SK-N-SH (cell line): ENCODE measurements at regions not wholly inside any gene's neighbourhood (a gene's known extent, or its start where the extent isn't known, plus 50 kb on each side); places are given as distances from the start of the nearest gene placed in this dataset.

Experiments used
- CTCF ChIA-PET: fragments of 300-600, 350-600 bp; formaldehyde crosslinking; extraction: SDS; loops from one replicate; lab custom pipeline; 2021; lab: Yijun Ruan, JAX
- POLR2A ChIA-PET: fragments of 350-600 bp; sonication (Branson Sonifier 250); formaldehyde crosslinking; extraction: SDS; loops from one replicate; lab custom pipeline; 2020; ENCODE audit warnings: antibody characterized with exemption, inconsistent platforms; lab: Yijun Ruan, JAX
- DNase-seq: peaks from one replicate; pipeline ENCODE4 v3.0.0; 2012
- H2AFZ ChIP-seq: fragments of 200-600 bp; sonication (generic); 2 replicates; pipeline ENCODE4 v1.8.1; 2016; ENCODE audit warnings: antibody characterized with exemption, mild to moderate bottlenecking, low read depth
- H3F3A ChIP-seq: fragments of 200-600 bp; sonication (generic); replicated peaks from 2 replicates; pipeline ENCODE3; 2016; ENCODE audit warnings: antibody characterized with exemption, mild to moderate bottlenecking; ENCODE audit not compliant: insufficient read depth
- H3K27ac ChIP-seq, 2 experiments: fragments of 200-500 bp in 1 of 2; fragments of 200-600 bp in 1 of 2; sonication (Bioruptor generic) in 1 of 2; sonication (generic), shearing (Covaris generic) in 1 of 2; 2 replicates each; pipeline versions ENCODE4 v1.5.1 to v1.6.1; 2014 to 2016; ENCODE audit warnings: low read depth in 2 of 2, inconsistent platforms in 1 of 2, low read length in 1 of 2, mild to moderate bottlenecking in 1 of 2, mixed read lengths in 1 of 2
- H3K27me3 ChIP-seq: fragments of 200-600 bp; sonication (generic), shearing (Covaris generic); 2 replicates; pipeline ENCODE4 v1.6.1; 2016; ENCODE audit warnings: mixed run types; ENCODE audit not compliant: insufficient read depth
- H3K36me3 ChIP-seq, 2 experiments: fragments of 200-500 bp in 1 of 2; fragments of 200-600 bp in 1 of 2; sonication (Bioruptor generic) in 1 of 2; sonication (generic) in 1 of 2; replicated peaks in 1 of 2; 2 replicates each; pipeline versions ENCODE3 to v1.5.1; 2014 to 2016; ENCODE audit warnings: low read length in 1 of 2, mild to moderate bottlenecking in 1 of 2; ENCODE audit not compliant: insufficient read depth in 2 of 2, control insufficient read depth in 1 of 2
- H3K4me1 ChIP-seq, 2 experiments: fragments of 200-500 bp in 1 of 2; fragments of 200-600 bp in 1 of 2; sonication (Bioruptor generic) in 1 of 2; sonication (generic), shearing (Covaris generic) in 1 of 2; 2 replicates each; pipeline versions ENCODE4 v1.5.1 to v1.6.1; 2014 to 2016; ENCODE audit warnings: low read depth in 1 of 2, low read length in 1 of 2, mixed run types in 1 of 2; ENCODE audit not compliant: insufficient read depth in 2 of 2, control insufficient read depth in 1 of 2
- H3K4me2 ChIP-seq: fragments of 200-600 bp; sonication (generic), shearing (Covaris generic); 2 replicates; pipeline ENCODE4 v1.6.1; 2017; ENCODE audit warnings: mixed run types
- H3K4me3 ChIP-seq, 2 experiments: fragments of 200-500 bp in 1 of 2; fragments of 200-600 bp in 1 of 2; sonication (Bioruptor generic) in 1 of 2; sonication (generic), shearing (Covaris generic) in 1 of 2; 2 replicates each; pipeline versions ENCODE4 v1.5.1 to v1.8.1; 2014 to 2016; ENCODE audit warnings: low read depth in 2 of 2, inconsistent platforms in 1 of 2, low read length in 1 of 2, mild to moderate bottlenecking in 1 of 2, mixed read lengths in 1 of 2, moderate library complexity in 1 of 2
- H3K79me2 ChIP-seq: fragments of 200-600 bp; sonication (generic); 2 replicates; pipeline ENCODE4 v1.8.1; 2017; ENCODE audit warnings: mild to moderate bottlenecking; ENCODE audit not compliant: insufficient read depth
- H3K9ac ChIP-seq: fragments of 200-600 bp; sonication (generic); 2 replicates; pipeline ENCODE4 v1.6.1; 2017; ENCODE audit warnings: mixed run types
- H3K9me2 ChIP-seq: fragments of 200-600 bp; sonication (generic); 2 replicates; pipeline ENCODE4 v1.6.1; 2017; ENCODE audit warnings: mixed run types
- H3K9me3 ChIP-seq: fragments of 200-600 bp; sonication (generic); 2 replicates; pipeline ENCODE4 v1.6.1; 2017; ENCODE audit warnings: mixed run types, mild to moderate bottlenecking, moderate library complexity
- H4K20me1 ChIP-seq: fragments of 200-600 bp; sonication (generic); 2 replicates; pipeline ENCODE4 v1.6.1; 2017; ENCODE audit warnings: mild to moderate bottlenecking, mixed run types; ENCODE audit not compliant: insufficient read depth
- CHD2 ChIP-seq: fragments of 150-350 bp; IDR thresholded peaks from 2 replicates; pipeline ENCODE4 v1.6.1; 2018; ENCODE audit warnings: low read length; ENCODE audit not compliant: partially characterized antibody
- ELF1 ChIP-seq: IDR thresholded peaks from 2 replicates; pipeline ENCODE4 v1.4.0; 2012
- EP300 ChIP-seq, 2 experiments: IDR thresholded peaks; 2 replicates each; pipeline versions ENCODE4 v1.4.0 to v1.6.1; 2012; ENCODE audit warnings: borderline replicate concordance in 1 of 2, low read depth in 1 of 2, low read length in 1 of 2
- FOSL2 ChIP-seq: IDR thresholded peaks from 2 replicates; pipeline ENCODE4 v1.4.0; 2012; ENCODE audit warnings: low read depth, mild to moderate bottlenecking, moderate library complexity, borderline replicate concordance
- JUND ChIP-seq: IDR thresholded peaks from 2 replicates; pipeline ENCODE4 v1.4.0; 2012
- MEF2A ChIP-seq: IDR thresholded peaks from 2 replicates; pipeline ENCODE4 v1.4.0; 2012; ENCODE audit warnings: low read depth, borderline replicate concordance
- MXI1 ChIP-seq: IDR thresholded peaks from 2 replicates; pipeline ENCODE4 v1.6.1; 2012; ENCODE audit warnings: mild to moderate bottlenecking, low read depth, low read length, improper control_type of control experiment
- NFIC ChIP-seq: IDR thresholded peaks from 2 replicates; pipeline ENCODE4 v1.4.0; 2012; ENCODE audit warnings: borderline replicate concordance
- POLR2AphosphoS5 ChIP-seq: IDR thresholded peaks from 2 replicates; pipeline ENCODE4 v1.6.1; 2012; ENCODE audit warnings: low read depth, low read length
- RAD21 ChIP-seq: IDR thresholded peaks from 2 replicates; pipeline ENCODE4 v1.6.1; 2012; ENCODE audit warnings: mild to moderate bottlenecking, low read length
- RCOR1 ChIP-seq: fragments of 150-350 bp; IDR thresholded peaks from 2 replicates; pipeline ENCODE4 v1.6.1; 2017; ENCODE audit warnings: antibody characterized with exemption, low read length
- RFX5 ChIP-seq: IDR thresholded peaks from 2 replicates; pipeline ENCODE4 v1.6.1; 2012; ENCODE audit warnings: mild to moderate bottlenecking, improper control_type of control experiment, low read length
- SMC3 ChIP-seq: IDR thresholded peaks from 2 replicates; pipeline ENCODE4 v1.6.1; 2012; ENCODE audit warnings: low read depth, low read length, improper control_type of control experiment
- TAF1 ChIP-seq: IDR thresholded peaks from 2 replicates; pipeline ENCODE4 v1.6.1; 2012; ENCODE audit warnings: low read depth, mild to moderate bottlenecking, low read length, moderate library complexity, borderline replicate concordance
- TCF12 ChIP-seq: IDR thresholded peaks from 2 replicates; pipeline ENCODE4 v1.4.0; 2012
- TEAD4 ChIP-seq: IDR thresholded peaks from 2 replicates; pipeline ENCODE4 v1.4.0; 2012; ENCODE audit warnings: mild to moderate bottlenecking, borderline replicate concordance; ENCODE audit not compliant: insufficient read depth
- WGBS: methylation state at CpG from one replicate; pipeline ENCODE4 v1.1.6; 2017; ENCODE audit warnings: low lambda C conversion rate; 5-methylcytosine and 5-hydroxymethylcytosine counted together
- TF ChIP-seq, protein P1 (sequence below): fragments of 200-600 bp; sonication (generic); IDR thresholded peaks from 2 replicates; pipeline ENCODE4 v1.6.1; 2017; ENCODE audit warnings: antibody characterized with exemption, mild to moderate bottlenecking, moderate library complexity
- TF ChIP-seq, protein P2 (sequence below): IDR thresholded peaks from 2 replicates; pipeline ENCODE4 v1.4.0; 2012; ENCODE audit warnings: low read depth, borderline replicate concordance
- TF ChIP-seq, protein P3 (sequence below): fragments of 150-350 bp; IDR thresholded peaks from 2 replicates; pipeline ENCODE4 v1.6.1; 2017; ENCODE audit warnings: antibody characterized with exemption, low read length, low read depth, borderline replicate concordance

DNA sequence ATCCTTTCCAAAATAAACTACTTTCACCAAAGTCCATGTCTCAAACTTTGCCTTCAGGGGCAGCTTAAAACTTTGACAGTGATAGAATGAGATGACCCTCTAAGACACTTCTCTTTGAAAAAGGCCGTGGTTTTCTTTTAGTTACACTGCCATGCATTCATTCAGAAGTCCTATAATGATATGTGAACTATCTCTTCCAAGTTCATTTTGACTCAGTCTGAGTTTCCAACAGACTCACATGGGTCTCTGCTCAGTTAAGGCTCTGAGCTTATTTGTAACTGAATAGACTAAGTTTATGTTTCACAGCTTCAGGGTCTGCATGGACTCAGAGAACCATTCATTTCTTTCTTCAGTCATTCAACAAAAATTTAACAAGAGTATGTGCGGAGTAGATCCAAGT is 208.9 kb upstream of the PRSS1 start:
- 92% methylated on average over 2 of the region's 2 CpGs for WGBS
- H4K20me1 ChIP-seq, result no peaks in the 10 kb centered on the region
- peak overlapping the region in 1 of 2 experiments; percentile 61; a peak in 2 of 4 replicates for H3K27ac ChIP-seq
- CTCF ChIA-PET, result interaction anchor here (0.6 to 1.7 kb wide), 6 partner anchors 17 to 802 kb away, joined by 3 to 9 read pairs (median 3); partner anchors contain the start of gene SSBP1
- H3K27me3 ChIP-seq, result no peaks in the 10 kb centered on the region
- no peak overlapping the region for H2AFZ ChIP-seq
- H3K4me3 ChIP-seq, result no peak overlapping the region
- H3K9me2 ChIP-seq, result no peaks in the 10 kb centered on the region
- H3K4me2 ChIP-seq, result peak overlapping the region; percentile 4
- H3K9me3 ChIP-seq, result no peaks in the 10 kb centered on the region
- no peaks in the 10 kb centered on the region for H3K36me3 ChIP-seq
- H3K79me2 ChIP-seq, result no peaks in the 10 kb centered on the region
- TF ChIP-seq ELF1, result no peak
- TF ChIP-seq, protein P1, sequence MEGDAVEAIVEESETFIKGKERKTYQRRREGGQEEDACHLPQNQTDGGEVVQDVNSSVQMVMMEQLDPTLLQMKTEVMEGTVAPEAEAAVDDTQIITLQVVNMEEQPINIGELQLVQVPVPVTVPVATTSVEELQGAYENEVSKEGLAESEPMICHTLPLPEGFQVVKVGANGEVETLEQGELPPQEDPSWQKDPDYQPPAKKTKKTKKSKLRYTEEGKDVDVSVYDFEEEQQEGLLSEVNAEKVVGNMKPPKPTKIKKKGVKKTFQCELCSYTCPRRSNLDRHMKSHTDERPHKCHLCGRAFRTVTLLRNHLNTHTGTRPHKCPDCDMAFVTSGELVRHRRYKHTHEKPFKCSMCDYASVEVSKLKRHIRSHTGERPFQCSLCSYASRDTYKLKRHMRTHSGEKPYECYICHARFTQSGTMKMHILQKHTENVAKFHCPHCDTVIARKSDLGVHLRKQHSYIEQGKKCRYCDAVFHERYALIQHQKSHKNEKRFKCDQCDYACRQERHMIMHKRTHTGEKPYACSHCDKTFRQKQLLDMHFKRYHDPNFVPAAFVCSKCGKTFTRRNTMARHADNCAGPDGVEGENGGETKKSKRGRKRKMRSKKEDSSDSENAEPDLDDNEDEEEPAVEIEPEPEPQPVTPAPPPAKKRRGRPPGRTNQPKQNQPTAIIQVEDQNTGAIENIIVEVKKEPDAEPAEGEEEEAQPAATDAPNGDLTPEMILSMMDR, result no peak
- no peak for TF ChIP-seq FOSL2
- TF ChIP-seq TAF1, result no peak
- TF ChIP-seq NFIC, result no peak
- TF ChIP-seq CHD2, result no peak
- TF ChIP-seq MXI1, result no peak
- TF ChIP-seq RCOR1, result no peak
- TF ChIP-seq, protein P2, sequence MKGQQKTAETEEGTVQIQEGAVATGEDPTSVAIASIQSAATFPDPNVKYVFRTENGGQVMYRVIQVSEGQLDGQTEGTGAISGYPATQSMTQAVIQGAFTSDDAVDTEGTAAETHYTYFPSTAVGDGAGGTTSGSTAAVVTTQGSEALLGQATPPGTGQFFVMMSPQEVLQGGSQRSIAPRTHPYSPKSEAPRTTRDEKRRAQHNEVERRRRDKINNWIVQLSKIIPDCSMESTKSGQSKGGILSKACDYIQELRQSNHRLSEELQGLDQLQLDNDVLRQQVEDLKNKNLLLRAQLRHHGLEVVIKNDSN, result no peak
- no peak for TF ChIP-seq TCF12
- TF ChIP-seq, protein P3, sequence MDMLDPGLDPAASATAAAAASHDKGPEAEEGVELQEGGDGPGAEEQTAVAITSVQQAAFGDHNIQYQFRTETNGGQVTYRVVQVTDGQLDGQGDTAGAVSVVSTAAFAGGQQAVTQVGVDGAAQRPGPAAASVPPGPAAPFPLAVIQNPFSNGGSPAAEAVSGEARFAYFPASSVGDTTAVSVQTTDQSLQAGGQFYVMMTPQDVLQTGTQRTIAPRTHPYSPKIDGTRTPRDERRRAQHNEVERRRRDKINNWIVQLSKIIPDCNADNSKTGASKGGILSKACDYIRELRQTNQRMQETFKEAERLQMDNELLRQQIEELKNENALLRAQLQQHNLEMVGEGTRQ, result no peak
- POLR2A ChIA-PET, result no interaction called here
- H3K4me1 ChIP-seq, result peaks cover 10 to 18% of the 10 kb centered on the region in 2 experiments; a peak in 3 of 4 replicates
- no peak for DNase-seq
- peaks cover 21% of the 10 kb centered on the region for H3F3A ChIP-seq
- H3K9ac ChIP-seq, result no peak overlapping the region

DNA sequence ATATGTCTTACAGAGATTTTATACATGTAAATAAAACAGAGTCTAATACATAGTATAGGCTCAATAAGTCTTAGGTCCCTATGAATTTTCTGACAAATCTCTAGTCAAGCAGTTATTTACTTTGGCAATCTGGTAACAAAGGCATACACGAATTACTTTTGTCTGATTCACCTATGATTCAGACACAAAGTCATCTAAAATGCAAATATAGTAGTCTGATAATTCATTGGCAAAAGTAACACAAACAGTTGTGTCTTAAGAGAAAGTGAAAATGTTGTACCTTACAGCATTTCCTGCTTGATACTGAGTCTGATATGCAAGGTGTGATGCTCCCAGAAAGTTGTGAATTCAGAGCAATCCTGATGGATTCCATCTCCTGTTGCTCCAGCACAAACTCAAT is 209.4 kb upstream of the PRSS1 start:
- no peaks in the 10 kb centered on the region for H3K9me3 ChIP-seq
- no peaks in the 10 kb centered on the region for H3K79me2 ChIP-seq
- CTCF ChIA-PET, result interaction anchor here (0.6 to 5.6 kb wide), 7 partner anchors 11 to 243 kb away, joined by 3 to 63 read pairs (median 3); no protein-coding TSS in a partner anchor
- no peak overlapping the region for H2AFZ ChIP-seq
- H3K27ac ChIP-seq, result peak overlapping the region in 1 of 2 experiments; percentile 61; a peak in 2 of 4 replicates
- 10% methylated on average over 1 of the region's 1 CpG for WGBS
- H3K9me2 ChIP-seq, result no peaks in the 10 kb centered on the region
- H3K9ac ChIP-seq, result no peak overlapping the region
- H3K36me3 ChIP-seq, result no peaks in the 10 kb centered on the region
- no peaks in the 10 kb centered on the region for H3K27me3 ChIP-seq
- H4K20me1 ChIP-seq, result no peaks in the 10 kb centered on the region
- DNase-seq, result no peak
- peaks cover 14 to 18% of the 10 kb centered on the region in 2 experiments; a peak in 3 of 4 replicates for H3K4me1 ChIP-seq
- POLR2A ChIA-PET, result no interaction called here
- peak overlapping the region; percentile 4 for H3K4me2 ChIP-seq
- no peak overlapping the region for H3K4me3 ChIP-seq
- H3F3A ChIP-seq, result peaks cover 26% of the 10 kb centered on the region
- TF ChIP-seq NFIC (peak; percentile 77), ELF1 (0 out of 2 replicates have a peak, but pooled peaks have one; percentile 16), RFX5 (no peak), SMC3 (no peak), TEAD4 (peak; percentile 60; the same call in 1 of the 2 replicates), RAD21 (no peak), EP300 (IDR thresholded peaks at IDR 0.05; ENCODE audit: borderline replicate concordance in 1 of 2, low read depth in 1 of 2, low read length in 1 of 2) (peak in 1 of 2 experiments; percentile 67; a peak in 1 of 4 replicates), JUND (peak; percentile 90), TCF12 (peak; percentile 77), MEF2A (peak; percentile 71), POLR2AphosphoS5 (peak; percentile 35; the same call in 1 of the 2 replicates)
- TF ChIP-seq, protein P3, result no peak
- TF ChIP-seq, protein P1, result no peak
